H1 (cell line): ENCODE measurements at regions not wholly inside any gene's neighbourhood (a gene's known extent, or its start where the extent isn't known, plus 50 kb on each side); places are given as distances from the start of the nearest gene placed in this dataset.

ENCODE experiments used
- CTCF ChIA-PET: fragments of 300-600 bp; sonication (Branson Sonifier 250); formaldehyde crosslinking; loops from one replicate; lab custom pipeline; 2021; ENCODE audit not compliant: partially characterized antibody; lab: Charles Lee
- POLR2A ChIA-PET: fragments of 300-600 bp; sonication (Branson Sonifier 250); formaldehyde crosslinking; loops from one replicate; lab custom pipeline; 2021; ENCODE audit warnings: inconsistent platforms; ENCODE audit not compliant: partially characterized antibody; lab: Charles Lee
- DNase-seq, 2 experiments: peaks; one replicate each; pipeline versions ENCODE4 v3.0.0 to v3.0.0-alpha.2; 2010 to 2022; ENCODE audit warnings: low spot score in 2 of 2, low read depth in 1 of 2, mixed read lengths in 1 of 2
- FAIRE-seq: peaks from 2 replicates; lab custom pipeline; 2011; peaks lifted over from hg19 to GRCh38; lab: Jason Lieb, UNC
- H2AFZ ChIP-seq: 2 replicates; pipeline ENCODE4 v1.8.1; 2012; ENCODE audit warnings: low read length, inconsistent platforms
- H2AK5ac ChIP-seq: 2 replicates; pipeline ENCODE4 v1.6.1; 2013; ENCODE audit warnings: low read depth, low read length
- H2BK120ac ChIP-seq: replicated peaks from 2 replicates; pipeline ENCODE3; 2013; ENCODE audit warnings: low read depth, low read length, inconsistent platforms
- H2BK12ac ChIP-seq: 2 replicates; pipeline ENCODE4 v1.6.1; 2013; ENCODE audit warnings: low read depth, low read length
- H2BK15ac ChIP-seq: 2 replicates; pipeline ENCODE4 v1.6.1; 2013; ENCODE audit warnings: low read length
- H2BK20ac ChIP-seq: 2 replicates; pipeline ENCODE4 v1.6.1; 2013; ENCODE audit warnings: low read length
- H2BK5ac ChIP-seq: 2 replicates; pipeline ENCODE4 v1.6.1; 2013; ENCODE audit warnings: low read depth, low read length
- H3K14ac ChIP-seq: 2 replicates; pipeline ENCODE4 v1.6.1; 2013; ENCODE audit warnings: inconsistent platforms; ENCODE audit not compliant: insufficient read length
- H3K18ac ChIP-seq: 2 replicates; pipeline ENCODE4 v1.6.1; 2013; ENCODE audit warnings: low read length; ENCODE audit errors: extremely low read depth
- H3K23ac ChIP-seq: 2 replicates; pipeline ENCODE4 v1.6.1; 2013; ENCODE audit warnings: inconsistent platforms; ENCODE audit not compliant: insufficient read length
- H3K23me2 ChIP-seq: 2 replicates; pipeline ENCODE4 v1.6.1; 2013; ENCODE audit warnings: low read depth, low read length
- H3K27ac ChIP-seq: 2 replicates; pipeline ENCODE4 v1.6.1; 2011; ENCODE audit warnings: low read depth, low read length, inconsistent platforms
- H3K27me3 ChIP-seq, 4 experiments: replicated peaks in 1 of 4; 1 replicate in 1 of 4; 2 replicates in 3 of 4; pipeline versions ENCODE4 v1.6.1 to v1.8.1; 2011 to 2013; ENCODE audit warnings: low read length in 3 of 4, mild to moderate bottlenecking in 3 of 4, inconsistent platforms in 2 of 4, mixed read lengths in 2 of 4, moderate library complexity in 1 of 4; ENCODE audit not compliant: control insufficient read depth in 3 of 4, insufficient read depth in 3 of 4; ENCODE audit errors: extremely low read depth in 1 of 4
- H3K36me3 ChIP-seq, 4 experiments: 2 replicates each; pipeline versions ENCODE4 v1.6.1 to v1.8.1; 2011 to 2013; ENCODE audit warnings: mild to moderate bottlenecking in 4 of 4, low read length in 3 of 4, moderate library complexity in 2 of 4, control low read depth in 1 of 4, inconsistent platforms in 1 of 4; ENCODE audit not compliant: insufficient read depth in 4 of 4, control insufficient read depth in 2 of 4
- H3K4ac ChIP-seq: replicated peaks from 2 replicates; pipeline ENCODE3; 2013; ENCODE audit warnings: low read length, low read depth, mixed read lengths, inconsistent platforms; ENCODE audit not compliant: insufficient read length
- H3K4me1 ChIP-seq, 4 experiments: replicated peaks in 1 of 4; 1 replicate in 1 of 4; 2 replicates in 3 of 4; pipeline versions ENCODE4 v1.6.1 to v1.8.1; 2011 to 2013; ENCODE audit warnings: low read length in 3 of 4, inconsistent platforms in 2 of 4, mixed read lengths in 1 of 4; ENCODE audit not compliant: insufficient read depth in 4 of 4, control insufficient read depth in 3 of 4
- H3K4me2 ChIP-seq, 2 experiments: 2 replicates each; pipeline versions ENCODE4 v1.6.1 to v1.8.1; 2011 to 2013; ENCODE audit warnings: low read depth in 2 of 2, low read length in 2 of 2, control low read depth in 1 of 2, inconsistent platforms in 1 of 2, mild to moderate bottlenecking in 1 of 2; ENCODE audit not compliant: insufficient read depth in 1 of 2
- H3K4me3 ChIP-seq, 4 experiments: fragments of 200-600, 300-600 bp in 1 of 4; sonication (generic), shearing (Covaris generic), sonication (Bioruptor Twin) in 1 of 4; 2 replicates each; pipeline versions ENCODE4 v1.5.1 to v1.8.1; 2011 to 2016; ENCODE audit warnings: low read length in 4 of 4, low read depth in 3 of 4, control low read depth in 2 of 4, inconsistent platforms in 2 of 4, mild to moderate bottlenecking in 2 of 4, mixed read lengths in 1 of 4, moderate library complexity in 1 of 4; ENCODE audit not compliant: insufficient read depth in 2 of 4; ENCODE audit errors: extremely low read depth in 1 of 4
- H3K56ac ChIP-seq: replicated peaks from 2 replicates; pipeline ENCODE3; 2013; ENCODE audit warnings: low read depth, mild to moderate bottlenecking, mixed read lengths, low read length, inconsistent platforms; ENCODE audit not compliant: insufficient read length
- H3K79me1 ChIP-seq: 2 replicates; pipeline ENCODE4 v1.6.1; 2013; ENCODE audit warnings: low read depth, low read length, control low read depth
- H3K79me2 ChIP-seq, 2 experiments: 2 replicates each; pipeline versions ENCODE4 v1.6.1 to v1.8.1; 2012 to 2013; ENCODE audit warnings: low read length in 2 of 2, mild to moderate bottlenecking in 2 of 2, inconsistent platforms in 1 of 2; ENCODE audit not compliant: insufficient read depth in 2 of 2, control insufficient read depth in 1 of 2
- H3K9ac ChIP-seq, 4 experiments: replicated peaks in 1 of 4; 1 replicate in 1 of 4; 2 replicates in 3 of 4; pipeline versions ENCODE4 v1.6.1 to v1.8.1; 2011 to 2013; ENCODE audit warnings: low read depth in 3 of 4, low read length in 3 of 4, control low read depth in 2 of 4, mild to moderate bottlenecking in 2 of 4, moderate library complexity in 2 of 4, inconsistent platforms in 1 of 4; ENCODE audit errors: extremely low read depth in 1 of 4
- H3K9me3 ChIP-seq, 2 experiments: 2 replicates each; pipeline versions ENCODE4 v1.6.1 to v1.8.1; 2012 to 2013; ENCODE audit warnings: mild to moderate bottlenecking in 2 of 2, moderate library complexity in 2 of 2, control low read depth in 1 of 2, inconsistent platforms in 1 of 2, low read depth in 1 of 2, low read length in 1 of 2, mixed read lengths in 1 of 2; ENCODE audit not compliant: insufficient read depth in 2 of 2
- H4K20me1 ChIP-seq, 2 experiments: replicated peaks in 1 of 2; 2 replicates each; pipeline versions ENCODE3 to v1.8.1; 2011 to 2013; ENCODE audit warnings: inconsistent platforms in 2 of 2, low read length in 2 of 2, mild to moderate bottlenecking in 1 of 2; ENCODE audit not compliant: insufficient read depth in 2 of 2, control insufficient read depth in 1 of 2
- H4K5ac ChIP-seq: 2 replicates; pipeline ENCODE4 v1.6.1; 2013; ENCODE audit warnings: low read length, low read depth, mixed read lengths, inconsistent platforms; ENCODE audit not compliant: insufficient read length
- H4K8ac ChIP-seq: 2 replicates; pipeline ENCODE4 v1.8.0; 2013; ENCODE audit warnings: mild to moderate bottlenecking, moderate library complexity, low read length, inconsistent platforms; ENCODE audit not compliant: insufficient read depth; ENCODE audit errors: extremely low read depth
- H4K91ac ChIP-seq: replicated peaks from 2 replicates; pipeline ENCODE3; 2013; ENCODE audit warnings: low read length, mixed read lengths, inconsistent platforms; ENCODE audit not compliant: insufficient read length
- CTBP2 ChIP-seq: IDR thresholded peaks from 2 replicates; pipeline ENCODE4 v1.7.0; 2011; ENCODE audit warnings: borderline replicate concordance, mild to moderate bottlenecking, moderate library complexity, mixed read lengths, low read length; ENCODE audit not compliant: insufficient read depth, insufficient read length
- HDAC2 ChIP-seq, 2 experiments: fragments of 300-600 bp in 1 of 2; sonication (generic) in 1 of 2; IDR thresholded peaks; 2 replicates each; pipeline ENCODE4 v1.6.1; 2011 to 2012; ENCODE audit warnings: low read depth in 2 of 2, low read length in 2 of 2, mild to moderate bottlenecking in 2 of 2, moderate library complexity in 2 of 2, borderline replicate concordance in 1 of 2, inconsistent platforms in 1 of 2
- JUN ChIP-seq: IDR thresholded peaks from 2 replicates; pipeline ENCODE4 v1.6.1; 2011; ENCODE audit warnings: low read depth, mild to moderate bottlenecking, improper control_type of control experiment, low read length
- KDM1A ChIP-seq: fragments of 200-600, 300-600 bp; sonication (generic); IDR thresholded peaks from 2 replicates; pipeline ENCODE4 v1.7.1; 2016; ENCODE audit warnings: mild to moderate bottlenecking, low read length, borderline replicate concordance
- KDM5A ChIP-seq: fragments of 200-600 bp; IDR thresholded peaks from 2 replicates; pipeline ENCODE4 v1.7.1; 2012; ENCODE audit warnings: mild to moderate bottlenecking, low read length, inconsistent platforms, mixed read lengths
- MAFK ChIP-seq: IDR thresholded peaks from 2 replicates; pipeline ENCODE4 v1.6.1; 2012; ENCODE audit warnings: low read depth, mild to moderate bottlenecking, improper control_type of control experiment, low read length
- NRF1 ChIP-seq: IDR thresholded peaks from 2 replicates; pipeline ENCODE4 v1.6.1; 2011; ENCODE audit warnings: mild to moderate bottlenecking, low read depth, low read length, improper control_type of control experiment
- PHF8 ChIP-seq: fragments of 200-600 bp; sonication (generic); conservative IDR thresholded peaks from 2 replicates; pipeline ENCODE4 v1.7.1; 2012; ENCODE audit warnings: low read depth, mild to moderate bottlenecking, inconsistent platforms, low read length, moderate library complexity
- POU5F1 ChIP-seq: IDR thresholded peaks from 2 replicates; pipeline ENCODE4 v1.6.1; 2011; ENCODE audit warnings: low read depth, mild to moderate bottlenecking, low read length, moderate library complexity
- RAD21 ChIP-seq, 2 experiments: IDR thresholded peaks in 1 of 2; conservative IDR thresholded peaks in 1 of 2; 2 replicates each; pipeline ENCODE4 v1.6.1; 2011; ENCODE audit warnings: low read depth in 2 of 2, low read length in 2 of 2, improper control_type of control experiment in 1 of 2, inconsistent platforms in 1 of 2, mild to moderate bottlenecking in 1 of 2, moderate library complexity in 1 of 2
- TAF1 ChIP-seq: IDR thresholded peaks from 2 replicates; pipeline ENCODE4 v1.6.1; 2011; ENCODE audit warnings: mild to moderate bottlenecking, low read depth, low read length
- TEAD4 ChIP-seq: IDR thresholded peaks from 2 replicates; pipeline ENCODE4 v1.6.1; 2012; ENCODE audit warnings: low read depth, low read length, inconsistent platforms, mixed read lengths
- WGBS, 2 experiments: shearing (Covaris generic) in 1 of 2; methylation state at CpG; one replicate each; pipeline versions ENCODE4 v1.1.6 to v1.1.7; 2013 to 2015; ENCODE audit warnings: low lambda C conversion rate in 2 of 2, mixed read lengths in 2 of 2, inconsistent platforms in 1 of 2, low coverage in 1 of 2, missing lambda C conversion rate in 1 of 2; ENCODE audit not compliant: insufficient replicate concordance in 2 of 2, insufficient coverage in 1 of 2, insufficient read length in 1 of 2; ENCODE audit errors: extremely low coverage in 1 of 2, missing lambda C conversion rate in 1 of 2; 5-methylcytosine and 5-hydroxymethylcytosine counted together

DNA sequence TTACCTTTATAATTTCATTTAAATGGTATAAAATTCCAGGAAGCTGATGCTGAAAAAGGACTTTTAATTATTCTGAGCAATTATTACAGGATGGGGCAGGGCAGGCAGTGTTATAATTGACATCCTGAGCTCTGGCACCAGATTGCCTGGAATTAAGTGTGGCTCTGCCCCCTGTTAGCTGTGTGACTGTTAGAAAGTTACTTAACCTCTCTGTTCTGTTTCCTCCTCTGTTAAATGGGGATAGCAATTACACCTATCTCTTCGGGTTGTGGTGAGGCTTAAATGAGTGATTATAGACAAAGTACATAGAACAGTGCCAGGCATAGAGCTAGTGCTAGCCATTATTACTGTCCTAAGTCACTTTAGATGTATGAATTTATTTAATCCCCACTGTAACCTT lies 327.3 kb downstream of the SMAD2 start:
- H2AFZ ChIP-seq = no peak overlapping the region
- no peaks in the 10 kb centered on the region for H3K27me3 ChIP-seq
- H3K36me3 ChIP-seq = no peaks in the 10 kb centered on the region
- no peaks in the 10 kb centered on the region for H3K79me2 ChIP-seq
- no peak overlapping the region for H3K4me3 ChIP-seq
- H4K5ac ChIP-seq = no peak overlapping the region
- no peak overlapping the region for H2AK5ac ChIP-seq
- no peak overlapping the region for H2BK5ac ChIP-seq
- H3K23me2 ChIP-seq = peaks cover 3% of the 10 kb centered on the region; the same call in 1 of the 2 replicates
- WGBS, 2 experiments = 91% methylated on average over 1 of the region's 1 CpG; no CpG with 5 or more reads in 1 of the 2 experiments
- H3K14ac ChIP-seq = no peak overlapping the region
- H4K20me1 ChIP-seq = no peaks in the 10 kb centered on the region
- H3K4me1 ChIP-seq = no peaks in the 10 kb centered on the region; a peak in 1 of 7 replicates
- TF ChIP-seq NRF1 = no peak
- no peak for TF ChIP-seq RAD21 (IDR thresholded peaks at IDR 0.05 in 1 of 2, conservative IDR thresholded peaks at IDR 0.05 in 1 of 2; ENCODE audit: low read depth in 2 of 2, low read length in 2 of 2)
- no peak for TF ChIP-seq TAF1
- no peak for TF ChIP-seq JUN
- TF ChIP-seq HDAC2 (IDR thresholded peaks at IDR 0.05; ENCODE audit: borderline replicate concordance in 1 of 2, low read depth in 2 of 2, low read length in 2 of 2) = peak in 1 of 2 experiments; percentile 29; a peak in 1 of 4 replicates
- TF ChIP-seq KDM5A = no peak
- TF ChIP-seq POU5F1 = no peak
- TF ChIP-seq CTBP2 = no peak
- peak; percentile 74; the same call in 1 of the 2 replicates for TF ChIP-seq KDM1A
- TF ChIP-seq TEAD4 = no peak
- TF ChIP-seq PHF8 = no peak
- no peak for TF ChIP-seq MAFK
- no peak overlapping the region for H2BK12ac ChIP-seq
- FAIRE-seq (no peak), DNase-seq (no peak)
- H3K4ac ChIP-seq = no peak overlapping the region
- no peak overlapping the region for H2BK15ac ChIP-seq
- H2BK20ac ChIP-seq = no peak overlapping the region
- no peak overlapping the region for H3K23ac ChIP-seq
- H2BK120ac ChIP-seq = no peak overlapping the region
- H4K8ac ChIP-seq = no peak overlapping the region
- no peak overlapping the region for H3K9ac ChIP-seq
- H3K79me1 ChIP-seq = no peaks in the 10 kb centered on the region
- no peak overlapping the region for H4K91ac ChIP-seq
- no peak overlapping the region for H3K56ac ChIP-seq
- POLR2A ChIA-PET = no interaction called here
- CTCF ChIA-PET = interaction anchor here (1.3 to 1.7 kb wide), 4 partner anchors 19 to 205 kb away, joined by 3 to 5 read pairs (median 4); no protein-coding TSS in a partner anchor
- no peak overlapping the region for H3K4me2 ChIP-seq
- no peaks in the 10 kb centered on the region for H3K9me3 ChIP-seq
- no peak overlapping the region for H3K27ac ChIP-seq
- H3K18ac ChIP-seq = no peak overlapping the region
